ENCODE measurements at regions not wholly inside any gene's neighbourhood (a gene's known extent, or its start where the extent isn't known, plus 50 kb on each side); places are given as distances from the start of the nearest gene placed in this dataset.

- TF ChIP-seq CHD7 (IDR thresholded peaks at IDR 0.05; ENCODE audit: insufficient replicate concordance, low read length) (no peak), TAF7 (optimal IDR thresholded peaks at IDR 0.05; ENCODE audit: borderline replicate concordance, low read depth, low read length) (no peak)
Measured at GRCh38 chr4:166202991-166203390, 330.0 kb downstream of the TLL1 start (continued).
